Stimulated activated CD4-positive, alpha-beta T cell treated with anti-CD3 and anti-CD28 coated beads, Interleukin-2, amount 100 ng/mL, for 24 hours (primary cell): ENCODE measurements at regions not wholly inside any gene's neighbourhood (a gene's known extent, or its start where the extent isn't known, plus 50 kb on each side); places are given as distances from the start of the nearest gene placed in this dataset.
"Not testable (repeated sequence)": the region's sequence is repeated elsewhere in the genome, so short reads cannot be mapped to it uniquely, and the experiment has no call there.

Experiments used
- DNase-seq, 2 donors: peaks; one replicate each; pipeline ENCODE4 v3.0.0-alpha.2; 2020

DNA sequence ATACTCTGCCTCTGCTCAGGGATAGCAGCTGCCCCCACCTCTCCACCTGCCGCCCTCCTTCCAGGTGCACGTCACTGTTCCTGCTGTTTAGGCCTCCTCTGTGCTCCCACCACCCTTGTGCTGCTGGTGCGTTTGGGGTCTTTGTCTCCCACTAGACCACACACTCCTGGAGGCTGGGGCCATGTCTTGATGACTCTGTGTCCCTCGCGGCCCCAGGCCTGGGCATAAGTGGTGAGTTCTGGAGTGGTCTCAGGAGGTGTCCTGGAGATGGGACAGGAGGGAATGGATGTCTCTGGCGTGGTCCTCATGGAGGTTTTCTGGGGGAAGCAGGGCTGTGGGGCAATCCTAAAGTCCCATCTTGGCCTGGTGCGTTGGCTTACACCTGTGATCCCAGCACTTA, 132.1 kb downstream of the TFCP2L1 start:
- no peak for DNase-seq

DNA sequence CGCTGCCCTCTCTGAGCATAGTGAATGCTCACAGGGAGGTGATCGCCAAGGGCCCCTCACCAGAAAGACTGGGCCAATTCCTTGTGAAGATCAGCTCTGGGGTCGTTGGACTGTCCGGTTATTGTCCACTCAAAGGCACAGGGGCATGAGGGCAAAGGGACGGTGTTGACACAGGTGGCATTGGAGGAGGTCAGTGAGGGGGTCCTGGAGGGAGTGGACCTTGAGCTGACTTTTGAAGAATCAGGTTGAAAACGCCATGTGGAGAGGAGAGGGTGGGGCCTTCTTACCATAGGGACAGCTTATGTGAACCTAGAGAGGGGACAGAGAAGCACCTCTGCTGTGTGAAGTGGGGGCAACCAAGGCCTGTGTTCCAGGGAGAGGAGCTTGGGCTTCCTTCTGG, 131.5 kb downstream of the TFCP2L1 start:
- no peak for DNase-seq

DNA sequence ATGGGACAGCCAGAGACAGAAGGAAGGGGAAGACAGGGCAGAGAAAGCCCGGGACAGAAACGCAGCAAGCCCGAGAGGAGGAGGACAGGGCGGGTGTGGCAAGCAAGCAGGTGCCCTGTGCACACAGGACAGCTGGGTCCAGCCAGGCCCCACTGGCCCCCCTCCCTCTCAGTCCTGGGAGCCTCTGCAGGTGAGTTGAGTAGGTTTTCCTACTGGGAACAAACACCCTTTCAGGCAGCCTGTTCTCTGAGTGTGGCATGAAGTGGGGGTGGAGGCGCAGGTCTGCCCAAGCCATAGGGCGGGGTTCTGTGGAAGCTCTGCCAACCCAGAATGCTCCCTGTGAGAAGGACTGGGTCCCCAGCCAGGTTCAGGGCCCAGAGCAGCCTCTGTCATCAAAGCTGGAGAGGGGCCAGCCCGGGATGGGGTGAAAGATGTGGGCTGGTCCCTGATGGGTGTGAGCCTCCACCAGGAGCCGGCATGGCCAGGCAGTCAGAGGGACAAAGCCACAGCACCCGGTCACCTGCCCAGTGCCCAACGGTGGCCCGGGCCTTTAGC, 129.4 kb downstream of the TFCP2L1 start:
- no peak for DNase-seq

DNA sequence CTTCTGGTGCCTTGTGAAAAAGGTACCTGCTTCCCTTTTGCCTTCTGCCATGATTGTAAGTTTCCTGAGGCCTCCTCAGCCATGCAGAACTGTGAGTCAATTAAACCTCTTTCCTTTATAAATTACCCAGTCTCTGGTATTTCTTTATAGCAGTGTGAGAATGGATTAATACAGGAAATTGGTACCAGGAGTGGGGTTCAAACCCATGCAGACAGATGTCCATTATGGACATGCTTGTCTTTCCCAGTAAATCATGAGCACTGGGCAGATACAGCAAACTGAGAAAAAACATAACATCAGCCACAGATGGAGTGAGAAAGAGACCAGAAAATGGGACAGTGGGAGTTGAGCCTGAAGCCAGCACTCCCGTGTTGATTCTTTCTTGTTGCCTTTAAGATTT, 127.5 kb downstream of the TFCP2L1 start:
- DNase-seq = not testable (repeated sequence)

DNA sequence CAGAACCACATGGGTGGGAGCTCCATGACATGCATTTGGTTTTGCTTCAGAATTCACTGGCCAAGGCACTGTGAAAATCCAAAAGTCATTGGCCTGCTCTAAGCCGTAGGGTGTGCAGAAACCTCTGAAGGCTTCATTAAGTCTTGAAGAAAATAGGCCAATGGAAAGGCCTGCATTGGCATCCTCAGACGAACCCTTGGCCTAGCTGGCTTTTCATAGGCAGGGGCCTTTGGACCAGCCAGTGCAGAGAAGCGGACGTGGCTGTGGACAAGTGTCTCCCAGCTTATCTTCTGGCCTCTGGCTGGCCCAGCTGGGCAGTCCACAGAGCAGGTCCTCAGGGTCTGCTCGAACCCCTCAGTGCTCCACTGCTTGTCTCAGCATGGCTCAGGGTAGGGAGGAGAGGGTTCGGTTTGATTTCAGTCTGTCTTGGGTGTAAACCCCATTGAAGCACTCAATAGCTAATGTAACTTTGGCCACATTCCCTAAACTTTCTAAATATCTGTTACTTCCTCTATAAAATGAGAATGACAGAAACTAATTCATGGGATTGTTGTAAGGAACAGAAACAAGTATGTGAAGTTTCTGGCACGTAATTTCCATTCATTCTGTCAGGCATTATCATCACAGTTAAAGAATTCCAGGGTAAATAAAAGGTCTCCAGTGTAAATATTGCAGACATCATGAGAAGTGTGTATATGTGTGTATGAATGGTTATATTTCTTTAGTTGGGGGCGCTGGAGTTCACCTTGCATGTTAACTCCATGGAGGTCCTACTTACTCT, 125.5 kb downstream of the TFCP2L1 start:
- no peak for DNase-seq

DNA sequence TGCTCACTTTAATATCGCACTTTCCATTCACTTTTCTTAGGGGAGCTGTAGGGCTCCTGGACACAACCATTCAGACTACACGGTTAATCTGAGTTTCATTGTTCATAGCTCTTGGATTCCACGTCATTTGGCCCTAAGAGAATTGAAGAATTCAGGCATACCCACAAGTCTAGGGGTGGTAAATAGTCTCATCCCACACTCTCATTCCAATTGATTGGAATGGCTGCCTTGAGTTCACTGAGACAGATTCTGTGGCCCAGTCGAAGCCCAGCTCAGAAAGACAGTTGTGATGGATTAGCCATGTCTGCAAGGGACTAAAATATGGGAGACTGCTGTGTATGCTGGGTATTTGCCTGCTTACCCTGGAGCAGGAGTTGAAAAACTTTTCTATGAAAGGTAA, 124.6 kb downstream of the TFCP2L1 start:
- no peak for DNase-seq

DNA sequence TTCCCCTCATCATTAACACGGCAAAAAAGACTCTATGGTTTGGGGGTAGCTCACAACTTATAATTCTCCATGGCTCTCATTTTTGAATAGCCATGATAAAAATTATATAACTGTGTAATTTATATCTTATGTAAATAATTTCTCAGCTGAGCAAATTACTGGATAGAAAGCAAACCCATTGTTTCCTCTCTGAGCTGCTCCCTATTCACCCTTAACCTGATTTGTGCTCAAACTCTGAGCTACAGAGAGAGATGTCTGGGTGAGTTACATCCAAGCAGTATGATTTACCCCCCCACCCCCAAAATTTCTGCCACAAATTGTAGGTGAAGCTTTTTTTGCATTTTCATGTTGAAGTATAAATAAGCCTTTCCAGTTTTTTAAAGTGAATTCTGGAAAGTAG, 123.7 kb downstream of the TFCP2L1 start:
- no peak for DNase-seq

DNA sequence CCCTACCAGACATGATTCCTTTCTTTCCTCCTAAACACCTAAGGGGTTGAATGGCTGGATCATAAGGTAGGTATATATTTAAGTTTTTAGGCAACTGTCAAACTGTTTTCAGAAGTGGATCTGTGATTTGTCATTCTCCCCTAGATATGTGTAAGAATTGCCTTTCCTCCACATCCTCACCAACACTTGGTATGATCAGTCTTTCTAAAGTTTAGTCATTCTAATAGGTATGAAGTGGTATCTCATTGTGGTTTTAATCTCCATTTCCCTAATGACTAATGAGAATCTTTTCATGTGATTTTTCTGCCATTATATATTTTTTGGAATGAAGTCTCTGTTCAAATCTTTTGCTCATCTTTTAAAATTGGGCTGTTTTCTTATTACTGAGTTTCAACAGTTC, 122.1 kb downstream of the TFCP2L1 start:
- DNase-seq = no peak

DNA sequence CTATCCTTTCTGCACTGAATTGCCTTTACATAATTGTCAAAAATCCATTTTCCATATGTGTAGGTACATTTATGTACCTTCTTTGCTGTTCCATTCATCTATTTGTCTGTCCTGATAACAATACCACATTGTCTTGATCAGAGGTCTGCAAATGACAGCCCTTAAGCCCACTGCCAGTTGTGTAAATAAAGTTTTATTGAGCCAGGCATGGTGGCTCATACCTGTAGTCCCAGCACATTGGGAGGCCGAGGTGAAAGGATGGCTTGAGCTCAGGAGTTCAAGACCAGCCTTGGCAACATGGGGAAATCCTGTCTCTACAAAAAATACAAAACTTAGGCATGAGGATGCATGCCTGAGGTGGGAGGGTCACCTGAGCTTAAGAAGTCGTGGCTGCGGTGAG, 121.0 kb downstream of the TFCP2L1 start:
- no peak for DNase-seq

DNA sequence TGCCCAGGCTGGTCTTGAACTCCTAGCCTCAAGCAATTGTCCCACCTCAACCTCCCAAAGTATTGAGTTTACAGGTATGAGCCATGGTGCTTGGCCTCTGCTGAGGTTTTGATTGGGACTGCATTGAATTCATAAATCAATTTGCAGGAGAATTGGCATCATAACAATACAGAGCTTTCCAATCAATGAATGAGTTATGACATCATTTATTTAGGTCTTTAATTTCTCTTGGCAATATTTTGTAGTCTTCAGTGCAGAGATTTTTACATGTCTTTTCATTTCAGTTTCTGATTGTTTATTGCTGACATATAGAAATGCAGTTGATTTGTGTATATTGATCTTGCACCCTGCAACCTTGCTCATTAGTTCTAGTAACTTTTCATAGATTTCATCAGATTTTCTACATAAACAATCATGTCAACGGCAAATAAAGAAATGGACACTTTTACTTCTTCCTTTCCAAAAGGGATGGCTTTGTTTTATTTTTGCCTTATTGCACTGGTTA, 119.9 kb downstream of the TFCP2L1 start:
- DNase-seq = no peak
